OCI-LY7 (cell line): ENCODE measurements at regions not wholly inside any gene's neighbourhood (a gene's known extent, or its start where the extent isn't known, plus 50 kb on each side); places are given as distances from the start of the nearest gene placed in this dataset.

Experiments
- CTCF ChIP-seq: fragments of 200-600 bp; sonication (generic); conservative IDR thresholded peaks from 2 replicates; pipeline ENCODE4 v1.5.1; 2014; ENCODE audit warnings: mild to moderate bottlenecking, antibody characterized with exemption, low read length, moderate library complexity, mixed read lengths
- EZH2phosphoT487 ChIP-seq: fragments of 200-600 bp; sonication (generic); IDR thresholded peaks from 2 replicates; pipeline ENCODE4 v1.6.1; 2018; ENCODE audit warnings: low read depth, borderline replicate concordance, mild to moderate bottlenecking, mixed run types, antibody characterized with exemption, low read length, moderate library complexity, mixed read lengths

GRCh38 chr5:58224221-58224620 lies 235.7 kb downstream of the PLK2 start:
- TF ChIP-seq CTCF (no peak), EZH2phosphoT487 (no peak)
